DMS153 treated with DMSO at 0.1 percent for 48 hours (cell line): ENCODE measurements at regions not wholly inside any gene's neighbourhood (a gene's known extent, or its start where the extent isn't known, plus 50 kb on each side); places are given as distances from the start of the nearest gene placed in this dataset.
A peak's percentile ranks its signal among the peaks of the same experiment; 100 is the strongest.

Experiments
- DNase-seq: peaks from one replicate; lab custom pipeline; 2025; ENCODE audit not compliant: unreplicated experiment; lab: John Stamatoyannopoulos, UW

GRCh38 chr6:56771189-56771588, 128.5 kb upstream of the DST start:
- DNase-seq, result no peak

GRCh38 chr6:56770011-56770520, 127.4 kb upstream of the DST start:
- no peak for DNase-seq

GRCh38 chr6:56767892-56768531, 125.3 kb upstream of the DST start:
- no peak for DNase-seq

GRCh38 chr6:56767435-56767834, 124.7 kb upstream of the DST start:
- no peak for DNase-seq

- DNase-seq, result no peak
Observed at GRCh38 chr6:56766806-56767178, 124.1 kb upstream of the DST start.

GRCh38 chr6:56766139-56766805, 123.6 kb upstream of the DST start:
- DNase-seq, result no peak

GRCh38 chr6:56765494-56765893, 122.8 kb upstream of the DST start:
- no peak for DNase-seq

- DNase-seq, result peak; percentile 37
Observed at GRCh38 chr6:56764081-56764566, 121.4 kb upstream of the DST start.

GRCh38 chr6:56761651-56762050, 119.0 kb upstream of the DST start:
- no peak for DNase-seq

GRCh38 chr6:56760842-56761241, 118.2 kb upstream of the DST start:
- DNase-seq, result no peak

- no peak for DNase-seq
Observed at GRCh38 chr6:56759521-56759920, 116.8 kb upstream of the DST start.

GRCh38 chr6:56758553-56758952, 115.9 kb upstream of the DST start:
- no peak for DNase-seq

GRCh38 chr6:56758120-56758519, 115.4 kb upstream of the DST start:
- DNase-seq, result no peak

- no peak for DNase-seq
Observed at GRCh38 chr6:56757588-56757984, 114.9 kb upstream of the DST start.

- DNase-seq, result no peak
Observed at GRCh38 chr6:56756791-56757587, 114.3 kb upstream of the DST start.

- DNase-seq, result no peak
Observed at GRCh38 chr6:56756219-56756789, 113.6 kb upstream of the DST start.

GRCh38 chr6:56755040-56755439, 112.4 kb upstream of the DST start:
- no peak for DNase-seq

GRCh38 chr6:56753811-56754210, 111.1 kb upstream of the DST start:
- no peak for DNase-seq

- no peak for DNase-seq
Observed at GRCh38 chr6:56752534-56752933, 109.8 kb upstream of the DST start.

GRCh38 chr6:56752009-56752408, 109.3 kb upstream of the DST start:
- no peak for DNase-seq

- no peak for DNase-seq
Observed at GRCh38 chr6:56751604-56752003, 108.9 kb upstream of the DST start.
